Hepatocyte (in vitro differentiated cells): ENCODE measurements at regions not wholly inside any gene's neighbourhood (a gene's known extent, or its start where the extent isn't known, plus 50 kb on each side); places are given as distances from the start of the nearest gene placed in this dataset.

Experiments
- CTCF ChIP-seq: fragments of 200-600 bp; sonication (generic); IDR thresholded peaks from 2 replicates; pipeline ENCODE4 v1.5.1; 2016; ENCODE audit warnings: antibody characterized with exemption, mild to moderate bottlenecking; ENCODE audit not compliant: poor library complexity
- EZH2 ChIP-seq: fragments of 200-600 bp; sonication (generic); IDR thresholded peaks from 2 replicates; pipeline ENCODE4 v1.6.1; 2016; ENCODE audit warnings: antibody characterized with exemption, mild to moderate bottlenecking, borderline replicate concordance
- EZH2phosphoT487 ChIP-seq: fragments of 200-600 bp; sonication (generic); IDR thresholded peaks from one replicate; pipeline ENCODE4 v1.6.1; 2018; ENCODE audit warnings: antibody characterized with exemption, mild to moderate bottlenecking, low read depth, moderate library complexity; ENCODE audit not compliant: unreplicated experiment, severe bottlenecking

GRCh38 chr1:30819244-30819571 lies 61.6 kb upstream of the LAPTM5 start:
- no peak for TF ChIP-seq CTCF
- TF ChIP-seq EZH2, result no peak
- TF ChIP-seq EZH2phosphoT487, result no peak
